ENCODE measurements at regions not wholly inside any gene's neighbourhood (a gene's known extent, or its start where the extent isn't known, plus 50 kb on each side); places are given as distances from the start of the nearest gene placed in this dataset.

- Histone ChIP-seq H2BK120ac (ENCODE audit: low read depth, low read length) (no peak overlapping the region), H3K9me3 (replicated peaks in 1 of 2; ENCODE audit: control insufficient read depth in 2 of 2, insufficient read depth in 1 of 2, low read depth in 1 of 2, low read length in 2 of 2) (peaks cover 0 to 1% of the 10 kb centered on the region in 2 donors), H3K14ac (ENCODE audit: low read length) (no peak overlapping the region), H2BK12ac (ENCODE audit: low read length) (no peak overlapping the region), H3K4me1 (ENCODE audit: control insufficient read depth in 2 of 2, insufficient read depth in 1 of 2, low read depth in 1 of 2, low read length in 2 of 2) (no peaks in the 10 kb centered on the region), H3K9ac (ENCODE audit: low read depth, low read length, poor library complexity) (no peak overlapping the region), H3K79me1 (ENCODE audit: low read depth, low read length) (no peaks in the 10 kb centered on the region), H3K23ac (ENCODE audit: low read depth, low read length, poor library complexity) (no peak overlapping the region), H2BK15ac (ENCODE audit: low read length) (no peak overlapping the region), H2BK5ac (ENCODE audit: low read length) (no peak overlapping the region), H3K27ac (replicated peaks; ENCODE audit: low read length) (no peak overlapping the region), H3K18ac (ENCODE audit: low read length) (no peak overlapping the region), H2AK5ac (ENCODE audit: low read depth, low read length) (no peak overlapping the region), H3K36me3 (replicated peaks in 1 of 2; ENCODE audit: control insufficient read depth in 2 of 2, insufficient read depth in 2 of 2, low read length in 2 of 2) (no peaks in the 10 kb centered on the region), H4K91ac (ENCODE audit: low read depth, low read length, poor library complexity) (no peak overlapping the region), H3K4me2 (ENCODE audit: insufficient read depth, low read length, poor library complexity, severe bottlenecking) (no peak overlapping the region), H3K4ac (ENCODE audit: low read length) (no peak overlapping the region), H2AFZ (ENCODE audit: low read length) (no peak overlapping the region), H3K4me3 (ENCODE audit: low read length in 2 of 2) (no peak overlapping the region), H3K27me3 (ENCODE audit: control insufficient read depth in 3 of 3, insufficient read depth in 3 of 3, low read depth in 1 of 3, low read length in 3 of 3) (no peaks in the 10 kb centered on the region), H4K8ac (ENCODE audit: low read depth, low read length) (no peak overlapping the region)
- no CpG with 5 or more reads among the region's 2 CpGs for WGBS, 2 donors (ENCODE audit: extremely low coverage in 2 of 2, insufficient read length in 2 of 2, insufficient replicate concordance in 1 of 2)
- DNase-seq (ENCODE audit: low spot score) = no peak
Observed at GRCh38 chr5:175374166-175374875, 69.7 kb downstream of the DRD1 start.

- Histone ChIP-seq H3K4me3 (ENCODE audit: low read length in 2 of 2) (no peak overlapping the region), H3K9ac (ENCODE audit: low read depth, low read length, poor library complexity) (no peak overlapping the region), H3K79me1 (ENCODE audit: low read depth, low read length) (no peaks in the 10 kb centered on the region), H3K18ac (ENCODE audit: low read length) (no peak overlapping the region), H3K23ac (ENCODE audit: low read depth, low read length, poor library complexity) (no peak overlapping the region), H2AK5ac (ENCODE audit: low read depth, low read length) (no peak overlapping the region), H2BK12ac (ENCODE audit: low read length) (no peak overlapping the region), H3K4me1 (ENCODE audit: control insufficient read depth in 2 of 2, insufficient read depth in 1 of 2, low read depth in 1 of 2, low read length in 2 of 2) (no peaks in the 10 kb centered on the region), H4K8ac (ENCODE audit: low read depth, low read length) (no peak overlapping the region), H2BK15ac (ENCODE audit: low read length) (no peak overlapping the region), H2BK5ac (ENCODE audit: low read length) (no peak overlapping the region), H4K91ac (ENCODE audit: low read depth, low read length, poor library complexity) (no peak overlapping the region), H3K9me3 (replicated peaks in 1 of 2; ENCODE audit: control insufficient read depth in 2 of 2, insufficient read depth in 1 of 2, low read depth in 1 of 2, low read length in 2 of 2) (peaks cover 0 to 1% of the 10 kb centered on the region in 2 donors), H3K27me3 (ENCODE audit: control insufficient read depth in 3 of 3, insufficient read depth in 3 of 3, low read depth in 1 of 3, low read length in 3 of 3) (peaks cover 0 to 3% (median 0%) of the 10 kb centered on the region in 3 experiments), H2AFZ (ENCODE audit: low read length) (no peak overlapping the region), H3K4me2 (ENCODE audit: insufficient read depth, low read length, poor library complexity, severe bottlenecking) (no peak overlapping the region), H3K27ac (replicated peaks; ENCODE audit: low read length) (no peak overlapping the region), H3K14ac (ENCODE audit: low read length) (no peak overlapping the region), H3K36me3 (replicated peaks in 1 of 2; ENCODE audit: control insufficient read depth in 2 of 2, insufficient read depth in 2 of 2, low read length in 2 of 2) (no peaks in the 10 kb centered on the region), H2BK120ac (ENCODE audit: low read depth, low read length) (no peak overlapping the region), H3K4ac (ENCODE audit: low read length) (no peak overlapping the region)
- DNase-seq (ENCODE audit: low spot score) = no peak
- no CpG with 5 or more reads among the region's 1 CpG for WGBS, 2 donors (ENCODE audit: extremely low coverage in 2 of 2, insufficient read length in 2 of 2, insufficient replicate concordance in 1 of 2)
Observed at GRCh38 chr5:175365866-175366265, 78.1 kb downstream of the DRD1 start.

- Histone ChIP-seq H2AFZ (ENCODE audit: low read length) (no peak overlapping the region), H3K36me3 (replicated peaks in 1 of 2; ENCODE audit: control insufficient read depth in 2 of 2, insufficient read depth in 2 of 2, low read length in 2 of 2) (no peaks in the 10 kb centered on the region), H3K27ac (replicated peaks; ENCODE audit: low read length) (no peak overlapping the region), H3K79me1 (ENCODE audit: low read depth, low read length) (no peaks in the 10 kb centered on the region), H2BK5ac (ENCODE audit: low read length) (no peak overlapping the region), H3K14ac (ENCODE audit: low read length) (no peak overlapping the region), H3K4me2 (ENCODE audit: insufficient read depth, low read length, poor library complexity, severe bottlenecking) (no peak overlapping the region), H3K9ac (ENCODE audit: low read depth, low read length, poor library complexity) (no peak overlapping the region), H2BK12ac (ENCODE audit: low read length) (no peak overlapping the region), H3K4me1 (ENCODE audit: control insufficient read depth in 2 of 2, insufficient read depth in 1 of 2, low read depth in 1 of 2, low read length in 2 of 2) (no peaks in the 10 kb centered on the region), H4K8ac (ENCODE audit: low read depth, low read length) (no peak overlapping the region), H2AK5ac (ENCODE audit: low read depth, low read length) (no peak overlapping the region), H4K91ac (ENCODE audit: low read depth, low read length, poor library complexity) (no peak overlapping the region), H3K18ac (ENCODE audit: low read length) (no peak overlapping the region), H3K4ac (ENCODE audit: low read length) (no peak overlapping the region), H2BK15ac (ENCODE audit: low read length) (no peak overlapping the region), H2BK120ac (ENCODE audit: low read depth, low read length) (no peak overlapping the region), H3K9me3 (replicated peaks in 1 of 2; ENCODE audit: control insufficient read depth in 2 of 2, insufficient read depth in 1 of 2, low read depth in 1 of 2, low read length in 2 of 2) (no peaks in the 10 kb centered on the region), H3K23ac (ENCODE audit: low read depth, low read length, poor library complexity) (no peak overlapping the region), H3K4me3 (ENCODE audit: low read length in 2 of 2) (no peak overlapping the region), H3K27me3 (ENCODE audit: control insufficient read depth in 3 of 3, insufficient read depth in 3 of 3, low read depth in 1 of 3, low read length in 3 of 3) (peaks cover 0 to 6% (median 0%) of the 10 kb centered on the region in 3 experiments)
- no CpG with 5 or more reads among the region's 5 CpGs for WGBS, 2 donors (ENCODE audit: extremely low coverage in 2 of 2, insufficient read length in 2 of 2, insufficient replicate concordance in 1 of 2)
- no peak for DNase-seq (ENCODE audit: low spot score)
Observed at GRCh38 chr5:175363300-175363699, 80.7 kb downstream of the DRD1 start.

GRCh38 chr5:175357995-175358394 lies 86.0 kb downstream of the DRD1 start:
- Histone ChIP-seq H2AFZ (ENCODE audit: low read length) (no peak overlapping the region), H2BK120ac (ENCODE audit: low read depth, low read length) (no peak overlapping the region), H2BK5ac (ENCODE audit: low read length) (no peak overlapping the region), H3K4me2 (ENCODE audit: insufficient read depth, low read length, poor library complexity, severe bottlenecking) (no peak overlapping the region), H2AK5ac (ENCODE audit: low read depth, low read length) (no peak overlapping the region), H3K14ac (ENCODE audit: low read length) (no peak overlapping the region), H3K27ac (replicated peaks; ENCODE audit: low read length) (no peak overlapping the region), H3K23ac (ENCODE audit: low read depth, low read length, poor library complexity) (no peak overlapping the region), H4K8ac (ENCODE audit: low read depth, low read length) (no peak overlapping the region), H3K9me3 (replicated peaks in 1 of 2; ENCODE audit: control insufficient read depth in 2 of 2, insufficient read depth in 1 of 2, low read depth in 1 of 2, low read length in 2 of 2) (no peaks in the 10 kb centered on the region), H3K27me3 (ENCODE audit: control insufficient read depth in 3 of 3, insufficient read depth in 3 of 3, low read depth in 1 of 3, low read length in 3 of 3) (peaks cover 0 to 6% (median 0%) of the 10 kb centered on the region in 3 experiments), H3K18ac (ENCODE audit: low read length) (no peak overlapping the region), H3K4me1 (ENCODE audit: control insufficient read depth in 2 of 2, insufficient read depth in 1 of 2, low read depth in 1 of 2, low read length in 2 of 2) (no peaks in the 10 kb centered on the region), H3K4ac (ENCODE audit: low read length) (no peak overlapping the region), H3K79me1 (ENCODE audit: low read depth, low read length) (no peaks in the 10 kb centered on the region), H2BK12ac (ENCODE audit: low read length) (no peak overlapping the region), H3K36me3 (replicated peaks in 1 of 2; ENCODE audit: control insufficient read depth in 2 of 2, insufficient read depth in 2 of 2, low read length in 2 of 2) (no peaks in the 10 kb centered on the region), H3K9ac (ENCODE audit: low read depth, low read length, poor library complexity) (no peak overlapping the region), H2BK15ac (ENCODE audit: low read length) (no peak overlapping the region), H4K91ac (ENCODE audit: low read depth, low read length, poor library complexity) (no peak overlapping the region), H3K4me3 (ENCODE audit: low read length in 2 of 2) (no peak overlapping the region)
- no peak for DNase-seq (ENCODE audit: low spot score)
- no CpG with 5 or more reads among the region's 1 CpG for WGBS, 2 donors (ENCODE audit: extremely low coverage in 2 of 2, insufficient read length in 2 of 2, insufficient replicate concordance in 1 of 2)

All from neuronal stem cell (in vitro differentiated cells).